Upper lobe of left lung (tissue), 6 donors: ENCODE measurements at regions not wholly inside any gene's neighbourhood (a gene's known extent, or its start where the extent isn't known, plus 50 kb on each side); places are given as distances from the start of the nearest gene placed in this dataset.
"Not testable (repeated sequence)": the region's sequence is repeated elsewhere in the genome, so short reads cannot be mapped to it uniquely, and the experiment has no call there.

Source experiments
- ATAC-seq, 2 donors: fragments of 200-7000 bp; cut with Tn5 transposase; one replicate each; pipeline ENCODE4 v1.9.1; 2022; ENCODE audit warnings: mild to moderate bottlenecking in 2 of 2, moderate library complexity in 2 of 2; ENCODE audit not compliant: low FRiP score in 2 of 2
- DNase-seq, 2 donors: peaks; one replicate each; pipeline ENCODE4 v3.0.0-alpha.2; 2019 to 2020
- H3K27ac ChIP-seq, 4 donors: fragments of 200-600 bp; sonication (generic); one replicate each; pipeline ENCODE4 v1.5.1; 2016 to 2019
- H3K27me3 ChIP-seq, 4 donors: fragments of 200-600 bp; sonication (generic); one replicate each; pipeline ENCODE4 v1.5.1; 2017 to 2019
- H3K36me3 ChIP-seq, 4 donors: fragments of 200-600 bp; sonication (generic); one replicate each; pipeline ENCODE4 v1.5.1; 2016 to 2019
- H3K4me1 ChIP-seq, 4 donors: fragments of 200-600 bp; sonication (generic); one replicate each; pipeline ENCODE4 v1.5.1; 2018 to 2019
- H3K4me3 ChIP-seq, 4 donors: fragments of 200-600 bp; sonication (generic); one replicate each; pipeline ENCODE4 v1.5.1; 2017 to 2019; ENCODE audit warnings: mild to moderate bottlenecking in 2 of 4, moderate library complexity in 1 of 4
- H3K9me3 ChIP-seq, 4 donors: fragments of 200-600 bp; sonication (generic); one replicate each; pipeline ENCODE4 v1.5.1; 2018 to 2019
- CTCF ChIP-seq, 6 experiments: fragments of 450-650 bp in 4 of 6; fragments of 200-600 bp in 2 of 6; sonication (generic) in 2 of 6; IDR thresholded peaks; one replicate each; pipeline ENCODE4 v1.5.1; 2016 to 2019; ENCODE audit warnings: antibody characterized with exemption in 6 of 6
- EP300 ChIP-seq, 4 donors: sonication (generic); formaldehyde crosslinking; IDR thresholded peaks; one replicate each; pipeline ENCODE4 v1.5.1; 2017; ENCODE audit warnings: antibody characterized with exemption in 4 of 4, control low read depth in 2 of 4
- POLR2A ChIP-seq, 4 donors: fragments of 450-650 bp; IDR thresholded peaks; one replicate each; pipeline ENCODE4 v1.5.1; 2016 to 2017; ENCODE audit warnings: antibody characterized with exemption in 4 of 4, mild to moderate bottlenecking in 2 of 4
- POLR2AphosphoS5 ChIP-seq, 2 donors: sonication (generic); formaldehyde crosslinking; IDR thresholded peaks; one replicate each; pipeline ENCODE4 v1.5.1; 2017; ENCODE audit warnings: antibody characterized with exemption in 2 of 2
- whole genome bisulfite sequencing, 2 donors: methylation state at CpG; one replicate each; pipeline ENCODE4 v1.1.5; 2017 to 2018; 5-methylcytosine and 5-hydroxymethylcytosine counted together
- donor health status: DM: no; HTN: no; CAD: no; lungs with moderate emphysema.
- donor health status: DM: no; HTN: yes; CAD: no; lungs with severe emphysema.

GRCh38 chr13:89455225-89455624 is 1784.1 kb downstream of the SLITRK5 start:
- Histone ChIP-seq H3K27ac (no peak overlapping the region), H3K27me3 (no peaks in the 10 kb centered on the region), H3K4me1 (no peaks in the 10 kb centered on the region), H3K36me3 (no peaks in the 10 kb centered on the region), H3K9me3 (no peaks in the 10 kb centered on the region), H3K4me3 (no peak overlapping the region)
- TF ChIP-seq POLR2A (IDR thresholded peaks at IDR 0.05) (no peak), CTCF (IDR thresholded peaks at IDR 0.05) (no peak), POLR2AphosphoS5 (IDR thresholded peaks at IDR 0.05) (no peak), EP300 (IDR thresholded peaks at IDR 0.05) (no peak)
- ATAC-seq (no peak), DNase-seq (no peak)
- 75 to 93% methylated on average over 1 of the region's 1 CpG for WGBS, 2 donors

GRCh38 chr13:89455741-89456140 is 1784.6 kb downstream of the SLITRK5 start:
- Histone ChIP-seq H3K27me3 (no peaks in the 10 kb centered on the region), H3K4me1 (no peaks in the 10 kb centered on the region), H3K9me3 (no peaks in the 10 kb centered on the region), H3K36me3 (no peaks in the 10 kb centered on the region), H3K4me3 (no peak overlapping the region), H3K27ac (no peak overlapping the region)
- DNase-seq (no peak), ATAC-seq (no peak)
- 53 to 64% methylated on average over 2 of the region's 2 CpGs for WGBS, 2 donors
- no peak for TF ChIP-seq POLR2AphosphoS5 (IDR thresholded peaks at IDR 0.05)
- TF ChIP-seq EP300 (IDR thresholded peaks at IDR 0.05): no peak
- no peak for TF ChIP-seq POLR2A (IDR thresholded peaks at IDR 0.05)
- TF ChIP-seq CTCF (IDR thresholded peaks at IDR 0.05): no peak

DNA sequence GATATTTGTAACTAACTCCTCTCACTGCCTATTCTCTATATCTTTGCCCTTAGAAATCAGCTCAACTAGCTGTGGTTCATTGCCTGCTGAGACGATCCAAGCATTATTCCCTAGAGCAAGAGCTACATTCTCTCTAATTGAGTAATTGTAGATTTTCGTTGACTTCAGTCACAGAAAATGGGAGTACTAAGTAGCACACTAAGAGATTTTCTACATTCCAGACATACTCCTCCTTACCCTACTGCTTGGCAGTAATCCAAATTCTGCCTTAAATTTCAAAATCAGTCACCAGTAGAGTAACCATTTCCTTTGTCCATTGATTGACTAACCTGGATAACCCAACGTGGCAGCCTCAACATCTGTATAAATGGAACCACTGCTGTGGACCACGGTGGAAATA is 1786.8 kb downstream of the SLITRK5 start:
- Histone ChIP-seq H3K4me1 (no peaks in the 10 kb centered on the region), H3K9me3 (no peaks in the 10 kb centered on the region), H3K4me3 (no peak overlapping the region), H3K36me3 (no peaks in the 10 kb centered on the region), H3K27me3 (no peaks in the 10 kb centered on the region), H3K27ac (no peak overlapping the region)
- ATAC-seq (no peak), DNase-seq (no peak)
- 45 to 53% methylated on average over 4 of the region's 4 CpGs for WGBS, 2 donors
- TF ChIP-seq POLR2AphosphoS5 (IDR thresholded peaks at IDR 0.05): no peak
- TF ChIP-seq POLR2A (IDR thresholded peaks at IDR 0.05): no peak
- TF ChIP-seq EP300 (IDR thresholded peaks at IDR 0.05): no peak
- TF ChIP-seq CTCF (IDR thresholded peaks at IDR 0.05): no peak

DNA sequence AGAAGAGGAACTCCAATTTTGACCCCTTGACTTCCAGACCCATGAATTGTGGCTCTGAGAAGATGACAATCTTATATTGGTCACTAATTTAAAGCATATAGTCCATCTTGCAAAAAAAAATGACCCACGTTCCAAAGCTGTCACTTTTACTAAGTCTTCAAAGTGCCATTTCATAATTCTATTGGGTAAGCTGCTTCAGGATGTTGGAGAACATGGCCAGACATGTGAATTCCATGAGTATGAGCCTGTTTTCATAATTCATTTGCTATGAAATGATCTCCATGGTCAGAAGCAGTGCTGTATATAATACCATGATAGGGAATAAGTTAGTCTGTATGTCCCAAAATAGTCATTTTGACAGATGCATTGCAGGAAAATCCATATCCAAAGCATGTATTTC is 1787.3 kb downstream of the SLITRK5 start:
- H3K4me1 ChIP-seq: no peaks in the 10 kb centered on the region
- DNase-seq: no peak
- no peaks in the 10 kb centered on the region for H3K27me3 ChIP-seq
- no peak for ATAC-seq
- H3K9me3 ChIP-seq: no peaks in the 10 kb centered on the region
- WGBS, 2 donors: 82 to 85% methylated on average over 1 of the region's 1 CpG
- H3K36me3 ChIP-seq: no peaks in the 10 kb centered on the region
- no peak overlapping the region for H3K27ac ChIP-seq
- TF ChIP-seq POLR2A (IDR thresholded peaks at IDR 0.05) (no peak), EP300 (IDR thresholded peaks at IDR 0.05) (no peak), CTCF (IDR thresholded peaks at IDR 0.05) (no peak), POLR2AphosphoS5 (IDR thresholded peaks at IDR 0.05) (no peak)
- no peak overlapping the region for H3K4me3 ChIP-seq

- H3K27ac ChIP-seq, H3K9me3 ChIP-seq, H3K36me3 ChIP-seq, H3K27me3 ChIP-seq, DNase-seq, H3K4me1 ChIP-seq, ATAC-seq, H3K4me3 ChIP-seq: not testable (repeated sequence)
Observed at GRCh38 chr13:89460895-89461294, 1789.7 kb downstream of the SLITRK5 start.
